ENCODE measurements at regions not wholly inside any gene's neighbourhood (a gene's known extent, or its start where the extent isn't known, plus 50 kb on each side); places are given as distances from the start of the nearest gene placed in this dataset.
A peak's percentile ranks its signal among the peaks of the same experiment; 100 is the strongest.

DNA sequence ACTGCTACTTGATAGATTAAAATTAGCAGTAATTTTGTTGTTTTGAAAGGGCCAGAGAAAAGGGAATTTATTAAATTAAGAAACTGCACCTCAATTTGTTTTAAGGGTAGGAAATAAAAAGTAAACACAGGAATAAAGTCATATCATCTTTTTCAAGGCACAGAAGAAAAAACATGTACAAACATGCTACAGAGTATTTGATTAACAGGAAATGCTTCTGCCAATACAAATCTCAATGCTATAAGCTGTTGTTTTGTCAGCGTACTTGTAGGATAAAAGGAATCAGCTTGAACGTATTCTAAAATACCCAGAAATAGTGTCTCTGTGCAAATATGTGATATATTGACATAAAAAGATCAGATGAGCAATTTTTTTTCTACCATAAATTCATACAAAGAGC is 474.0 kb upstream of the MGAT4C start:
- Histone ChIP-seq H3K4me3 (no peak overlapping the region), H3K4me1 (ENCODE audit: low read depth) (no peaks in the 10 kb centered on the region), H3K27ac (no peak overlapping the region), H3K36me3 (no peaks in the 10 kb centered on the region), H3K27me3 (no peaks in the 10 kb centered on the region), H3K9me3 (ENCODE audit: low read depth) (no peaks in the 10 kb centered on the region)
- TF ChIP-seq, protein P1, sequence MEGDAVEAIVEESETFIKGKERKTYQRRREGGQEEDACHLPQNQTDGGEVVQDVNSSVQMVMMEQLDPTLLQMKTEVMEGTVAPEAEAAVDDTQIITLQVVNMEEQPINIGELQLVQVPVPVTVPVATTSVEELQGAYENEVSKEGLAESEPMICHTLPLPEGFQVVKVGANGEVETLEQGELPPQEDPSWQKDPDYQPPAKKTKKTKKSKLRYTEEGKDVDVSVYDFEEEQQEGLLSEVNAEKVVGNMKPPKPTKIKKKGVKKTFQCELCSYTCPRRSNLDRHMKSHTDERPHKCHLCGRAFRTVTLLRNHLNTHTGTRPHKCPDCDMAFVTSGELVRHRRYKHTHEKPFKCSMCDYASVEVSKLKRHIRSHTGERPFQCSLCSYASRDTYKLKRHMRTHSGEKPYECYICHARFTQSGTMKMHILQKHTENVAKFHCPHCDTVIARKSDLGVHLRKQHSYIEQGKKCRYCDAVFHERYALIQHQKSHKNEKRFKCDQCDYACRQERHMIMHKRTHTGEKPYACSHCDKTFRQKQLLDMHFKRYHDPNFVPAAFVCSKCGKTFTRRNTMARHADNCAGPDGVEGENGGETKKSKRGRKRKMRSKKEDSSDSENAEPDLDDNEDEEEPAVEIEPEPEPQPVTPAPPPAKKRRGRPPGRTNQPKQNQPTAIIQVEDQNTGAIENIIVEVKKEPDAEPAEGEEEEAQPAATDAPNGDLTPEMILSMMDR (IDR thresholded peaks at IDR 0.05; ENCODE audit: low read depth, low read length): no peak
- no peak for DNase-seq (ENCODE audit: low read depth in 1 of 2, low spot score in 1 of 2)

DNA sequence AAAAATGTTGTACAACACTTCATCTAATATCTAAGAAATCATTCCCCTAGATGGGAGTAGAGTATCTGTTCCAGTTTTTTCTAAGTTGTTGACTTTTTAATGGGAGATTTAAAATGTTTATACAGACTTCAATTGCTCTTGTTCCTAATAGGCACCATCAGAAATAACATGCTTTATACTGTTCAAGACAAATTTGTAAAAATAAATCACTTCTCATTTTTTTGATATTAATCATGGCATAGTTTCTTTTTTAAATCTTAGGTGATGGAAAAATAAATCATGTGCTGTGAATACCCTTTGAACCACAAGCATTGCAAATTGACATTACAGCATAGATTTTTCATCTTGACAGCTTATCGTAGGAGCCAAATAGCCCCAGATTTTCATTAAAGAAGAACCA is 473.5 kb upstream of the MGAT4C start:
- no peaks in the 10 kb centered on the region for H3K4me1 ChIP-seq (ENCODE audit: low read depth)
- H3K27me3 ChIP-seq: no peaks in the 10 kb centered on the region
- no peak for DNase-seq (ENCODE audit: low read depth in 1 of 2, low spot score in 1 of 2)
- no peaks in the 10 kb centered on the region for H3K9me3 ChIP-seq (ENCODE audit: low read depth)
- H3K4me3 ChIP-seq: no peak overlapping the region
- no peak overlapping the region for H3K27ac ChIP-seq
- no peaks in the 10 kb centered on the region for H3K36me3 ChIP-seq
- TF ChIP-seq, protein P1 (IDR thresholded peaks at IDR 0.05; ENCODE audit: low read depth, low read length): no peak

DNA sequence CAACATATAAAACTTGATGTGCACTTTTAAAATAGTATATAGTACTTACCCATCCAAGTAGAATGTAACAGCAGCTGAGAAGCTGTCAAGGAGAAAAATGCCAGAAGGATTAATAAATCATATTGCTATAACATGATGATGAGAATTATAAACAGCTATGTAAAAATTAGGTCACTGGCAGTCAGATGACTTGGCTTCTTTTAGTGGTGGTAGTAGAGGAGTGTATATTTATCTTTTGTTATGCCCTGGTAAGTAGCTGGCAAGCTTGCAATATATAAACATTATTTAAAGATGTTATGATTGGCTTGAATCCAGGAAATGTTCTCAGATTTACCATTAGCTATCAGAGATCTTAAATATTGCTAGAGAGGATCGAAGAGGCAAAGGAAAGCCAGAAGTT is 471.0 kb upstream of the MGAT4C start:
- Histone ChIP-seq H3K4me1 (ENCODE audit: low read depth) (no peaks in the 10 kb centered on the region), H3K27me3 (no peaks in the 10 kb centered on the region), H3K36me3 (no peaks in the 10 kb centered on the region), H3K4me3 (no peak overlapping the region), H3K9me3 (ENCODE audit: low read depth) (no peaks in the 10 kb centered on the region), H3K27ac (no peak overlapping the region)
- peak in 1 of 2 donors; percentile 48 for DNase-seq (ENCODE audit: low read depth in 1 of 2, low spot score in 1 of 2)
- TF ChIP-seq, protein P1 (IDR thresholded peaks at IDR 0.05; ENCODE audit: low read depth, low read length): no peak

DNA sequence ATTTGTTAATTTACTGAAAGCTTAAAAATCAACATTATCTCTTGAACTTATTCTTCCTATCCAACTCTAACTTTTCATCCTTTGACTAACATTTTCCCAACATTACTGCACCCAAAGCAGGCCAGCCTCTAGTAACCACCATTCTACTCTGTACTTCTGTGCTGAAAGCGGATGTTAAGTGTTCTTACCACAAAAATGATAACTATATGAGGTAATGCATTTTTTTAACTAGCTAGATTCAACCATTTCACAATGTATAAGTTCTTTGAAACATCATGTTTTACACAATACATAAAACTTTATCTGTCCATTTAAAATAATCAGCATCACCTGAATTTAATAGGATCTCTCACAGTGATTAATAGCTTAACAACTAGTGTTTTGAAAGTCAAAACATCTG is 468.5 kb upstream of the MGAT4C start:
- Histone ChIP-seq H3K4me3 (no peak overlapping the region), H3K4me1 (ENCODE audit: low read depth) (no peaks in the 10 kb centered on the region), H3K9me3 (ENCODE audit: low read depth) (no peaks in the 10 kb centered on the region), H3K27ac (no peak overlapping the region), H3K36me3 (no peaks in the 10 kb centered on the region), H3K27me3 (no peaks in the 10 kb centered on the region)
- TF ChIP-seq, protein P1 (IDR thresholded peaks at IDR 0.05; ENCODE audit: low read depth, low read length): no peak
- DNase-seq (ENCODE audit: low read depth in 1 of 2, low spot score in 1 of 2): peak in 1 of 2 donors; percentile 82

DNA sequence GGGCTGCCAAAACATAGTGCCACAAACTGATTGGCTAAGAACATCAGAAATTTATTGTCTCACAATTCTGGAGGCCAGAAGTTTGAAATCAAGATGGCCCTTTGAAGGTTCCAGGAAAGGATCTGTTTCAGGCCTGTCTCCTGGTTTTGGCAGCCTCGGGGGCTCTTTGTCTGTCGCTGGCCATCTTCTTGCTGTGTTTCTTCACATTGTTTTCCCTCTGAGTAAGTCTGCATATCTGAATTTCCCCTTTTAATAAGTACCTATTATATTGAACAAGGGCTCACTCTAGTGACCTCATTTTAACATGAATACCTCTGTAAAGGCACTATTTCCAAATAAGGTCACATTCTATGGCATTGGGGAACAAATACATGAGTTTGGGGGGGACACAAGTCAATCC is 467.1 kb upstream of the MGAT4C start:
- Histone ChIP-seq H3K27me3 (no peaks in the 10 kb centered on the region), H3K27ac (no peak overlapping the region), H3K36me3 (no peaks in the 10 kb centered on the region), H3K4me3 (no peak overlapping the region), H3K9me3 (ENCODE audit: low read depth) (no peaks in the 10 kb centered on the region), H3K4me1 (ENCODE audit: low read depth) (no peaks in the 10 kb centered on the region)
- DNase-seq (ENCODE audit: low read depth in 1 of 2, low spot score in 1 of 2): peak in 1 of 2 donors; percentile 41
- TF ChIP-seq, protein P1 (IDR thresholded peaks at IDR 0.05; ENCODE audit: low read depth, low read length): no peak
